ENCODE measurements at regions not wholly inside any gene's neighbourhood (a gene's known extent, or its start where the extent isn't known, plus 50 kb on each side); places are given as distances from the start of the nearest gene placed in this dataset.
"Not testable (repeated sequence)": the region's sequence is repeated elsewhere in the genome, so short reads cannot be mapped to it uniquely, and the experiment has no call there.

- Histone ChIP-seq H3K4me1 (ENCODE audit: control insufficient read depth, insufficient read depth, low read length) (peaks cover 12% of the 10 kb centered on the region), H3K9ac (ENCODE audit: control insufficient read depth, insufficient read depth, low read length) (no peak overlapping the region), H3K9me3 (replicated peaks; ENCODE audit: control insufficient read depth, insufficient read depth, low read length) (no peaks in the 10 kb centered on the region; the same call in 2 of the 3 replicates), H3K27me3 (replicated peaks in 1 of 2; ENCODE audit: control insufficient read depth in 2 of 2, insufficient read depth in 2 of 2, low read length in 1 of 2) (no peaks in the 10 kb centered on the region), H3K27ac (ENCODE audit: control insufficient read depth, insufficient read depth) (no peak overlapping the region), H2AFZ (ENCODE audit: control insufficient read depth, low read depth, low read length) (no peak overlapping the region), H3K36me3 (ENCODE audit: control insufficient read depth in 2 of 2, insufficient read depth in 2 of 2, low read length in 1 of 2) (no peaks in the 10 kb centered on the region), H4K20me1 (ENCODE audit: control insufficient read depth, insufficient read depth) (no peaks in the 10 kb centered on the region), H3K4me2 (ENCODE audit: control insufficient read depth, insufficient read depth) (no peak overlapping the region), H3K79me2 (ENCODE audit: control insufficient read depth, insufficient read depth, low read length) (no peaks in the 10 kb centered on the region), H3K4me3 (no peak overlapping the region)
- no TSS peak for BruUV-seq (replicated peaks)
- in situ Hi-C loops (cut with MboI): no loop called here
- no peak for FAIRE-seq
- RAD21 ChIA-PET (ENCODE audit: unreplicated experiment): no interaction called here
- no peak for DNase-seq (ENCODE audit: low read depth, low spot score)
- 26% methylated on average over 10 of the region's 10 CpGs for WGBS (ENCODE audit: insufficient coverage, insufficient replicate concordance, low lambda C conversion rate, missing lambda C conversion rate)
- SMC1A ChIA-PET (ENCODE audit: uncharacterized antibody, unreplicated experiment): no interaction called here
- CTCF ChIA-PET: no interaction called here
- POLR2A ChIA-PET: no interaction called here
- ATAC-seq: peak; percentile 36
- TF ChIP-seq SRF (IDR thresholded peaks at IDR 0.05; ENCODE audit: low read depth in 2 of 2, low read length in 2 of 2) (no peak), MEF2A (IDR thresholded peaks at IDR 0.05; ENCODE audit: insufficient read depth, low read depth, low read length) (0 out of 2 replicates have a peak, but pooled peaks have one; percentile 5)
- intact Hi-C loops (cut with micrococcal nuclease; ENCODE audit: unreplicated experiment): no loop called here
These were observed 335.6 kb upstream of the CLINT1 start for GRCh38 chr5:158194561-158194976.

- FAIRE-seq; H3K4me1 ChIP-seq (ENCODE audit: control insufficient read depth, insufficient read depth, low read length); in situ Hi-C loops (cut with MboI); ATAC-seq; SMC1A ChIA-PET (ENCODE audit: uncharacterized antibody, unreplicated experiment); H3K79me2 ChIP-seq (ENCODE audit: control insufficient read depth, insufficient read depth, low read length); H3K36me3 ChIP-seq (ENCODE audit: control insufficient read depth in 2 of 2, insufficient read depth in 2 of 2, low read length in 1 of 2); H3K4me3 ChIP-seq; DNase-seq (ENCODE audit: low read depth, low spot score); BruUV-seq (replicated peaks); H2AFZ ChIP-seq (ENCODE audit: control insufficient read depth, low read depth, low read length); H3K4me2 ChIP-seq (ENCODE audit: control insufficient read depth, insufficient read depth); RAD21 ChIA-PET (ENCODE audit: unreplicated experiment); H3K27me3 ChIP-seq (replicated peaks in 1 of 2; ENCODE audit: control insufficient read depth in 2 of 2, insufficient read depth in 2 of 2, low read length in 1 of 2); H3K27ac ChIP-seq (ENCODE audit: control insufficient read depth, insufficient read depth); H3K9me3 ChIP-seq (replicated peaks; ENCODE audit: control insufficient read depth, insufficient read depth, low read length); H4K20me1 ChIP-seq (ENCODE audit: control insufficient read depth, insufficient read depth); POLR2A ChIA-PET; H3K9ac ChIP-seq (ENCODE audit: control insufficient read depth, insufficient read depth, low read length); intact Hi-C loops (cut with micrococcal nuclease; ENCODE audit: unreplicated experiment): not testable (repeated sequence)
- 75% methylated on average over 2 of the region's 2 CpGs for WGBS (ENCODE audit: insufficient coverage, insufficient replicate concordance, low lambda C conversion rate, missing lambda C conversion rate)
- CTCF ChIA-PET: interaction anchor here (1.5 kb wide), 1 partner anchor 19 kb away, joined by 4 read pairs; no protein-coding TSS in a partner anchor
These were observed 334.4 kb upstream of the CLINT1 start for GRCh38 chr5:158193395-158193794.
